HG03378 (cell line): ENCODE measurements at regions not wholly inside any gene's neighbourhood (a gene's known extent, or its start where the extent isn't known, plus 50 kb on each side); places are given as distances from the start of the nearest gene placed in this dataset.
"Not testable (repeated sequence)": the region's sequence is repeated elsewhere in the genome, so short reads cannot be mapped to it uniquely, and the experiment has no call there.

Source experiments
- ATAC-seq: cut with Tn5 transposase; IDR thresholded peaks from one replicate; pipeline ENCODE4 v1.9.1; 2021; ENCODE audit warnings: mild to moderate bottlenecking, moderate library complexity; ENCODE audit not compliant: unreplicated experiment

- ATAC-seq: no peak
Observed at GRCh38 chr1:99361406-99361805, 97.1 kb downstream of the PLPPR4 start.

GRCh38 chr1:99363531-99363930 lies 99.2 kb downstream of the PLPPR4 start:
- ATAC-seq: no peak

GRCh38 chr1:99365141-99365540 lies 100.8 kb downstream of the PLPPR4 start:
- no peak for ATAC-seq

- ATAC-seq: no peak
Observed at GRCh38 chr1:99365545-99365944, 101.3 kb downstream of the PLPPR4 start.

GRCh38 chr1:99369154-99369553 lies 104.9 kb downstream of the PLPPR4 start:
- no peak for ATAC-seq

- ATAC-seq: no peak
Observed at GRCh38 chr1:99370476-99370875, 106.2 kb downstream of the PLPPR4 start.

GRCh38 chr1:99371413-99371812 lies 107.1 kb downstream of the PLPPR4 start:
- no peak for ATAC-seq

GRCh38 chr1:99374109-99374508 lies 109.8 kb downstream of the PLPPR4 start:
- no peak for ATAC-seq

GRCh38 chr1:99374693-99375092 lies 110.4 kb downstream of the PLPPR4 start:
- ATAC-seq: not testable (repeated sequence)

GRCh38 chr1:99384021-99384420 lies 119.7 kb downstream of the PLPPR4 start:
- ATAC-seq: no peak

GRCh38 chr1:99385852-99386251 lies 121.6 kb downstream of the PLPPR4 start:
- ATAC-seq: no peak

- no peak for ATAC-seq
Observed at GRCh38 chr1:99396389-99396788, 132.1 kb downstream of the PLPPR4 start.

GRCh38 chr1:99397029-99397428 lies 132.7 kb downstream of the PLPPR4 start:
- ATAC-seq: no peak

- no peak for ATAC-seq
Observed at GRCh38 chr1:99397863-99398262, 133.6 kb downstream of the PLPPR4 start.

- ATAC-seq: not testable (repeated sequence)
Observed at GRCh38 chr1:99401556-99401955, 137.3 kb downstream of the PLPPR4 start.

- ATAC-seq: not testable (repeated sequence)
Observed at GRCh38 chr1:99404399-99404798, 140.1 kb downstream of the PLPPR4 start.

GRCh38 chr1:99405325-99405724 lies 141.0 kb downstream of the PLPPR4 start:
- ATAC-seq: not testable (repeated sequence)

- ATAC-seq: no peak
Observed at GRCh38 chr1:99407018-99407417, 142.7 kb downstream of the PLPPR4 start.

- ATAC-seq: no peak
Observed at GRCh38 chr1:99424087-99424486, 159.8 kb downstream of the PLPPR4 start.

- ATAC-seq: no peak
Observed at GRCh38 chr1:99429754-99430153, 165.5 kb downstream of the PLPPR4 start.

- ATAC-seq: no peak
Observed at GRCh38 chr1:99438656-99439230, 174.5 kb downstream of the PLPPR4 start.

- ATAC-seq: no peak
Observed at GRCh38 chr1:99439433-99440075, 175.3 kb downstream of the PLPPR4 start.
